ENCODE measurements at regions not wholly inside any gene's neighbourhood (a gene's known extent, or its start where the extent isn't known, plus 50 kb on each side); places are given as distances from the start of the nearest gene placed in this dataset.

- TF ChIP-seq FOXP1 (CRISPR knock-in tag; IDR thresholded peaks at IDR 0.05; ENCODE audit: borderline replicate concordance) (no peak), CTCF (IDR thresholded peaks at IDR 0.05) (no peak), USF1 (CRISPR knock-in tag; IDR thresholded peaks at IDR 0.05) (no peak), MXD4 (CRISPR knock-in tag; IDR thresholded peaks at IDR 0.05; ENCODE audit: borderline replicate concordance) (no peak), ZNF396 (CRISPR knock-in tag; IDR thresholded peaks at IDR 0.05; ENCODE audit: borderline replicate concordance) (no peak), ZNF512 (CRISPR knock-in tag; IDR thresholded peaks at IDR 0.05; ENCODE audit: borderline replicate concordance) (no peak), ATF2 (CRISPR knock-in tag; IDR thresholded peaks at IDR 0.05; ENCODE audit: borderline replicate concordance, low read depth) (no peak), JUN (CRISPR knock-in tag; IDR thresholded peaks at IDR 0.05) (no peak), MYBL2 (CRISPR knock-in tag; IDR thresholded peaks at IDR 0.05) (no peak), EMX1 (CRISPR knock-in tag; IDR thresholded peaks at IDR 0.05) (no peak)
- Mint-ChIP-seq H3K9me3 (peaks cover 3% of the 10 kb centered on the region; the same call in 1 of the 2 replicates), H3K36me3 (no peaks in the 10 kb centered on the region), H3K4me1 (peaks cover 15% of the 10 kb centered on the region), H3K4me3 (no peak overlapping the region), H3K27ac (no peak overlapping the region), H3K27me3 (ENCODE audit: low read depth) (peaks cover 2% of the 10 kb centered on the region; the same call in 1 of the 2 replicates)
- ChIA-PET CTCF (no interaction called here), POLR2A (interaction anchor here (0.5 kb wide), 1 partner anchor 125 kb away, joined by 5 read pairs; no protein-coding TSS in a partner anchor)
- DNase-seq (ENCODE audit: low spot score) = no peak
- no peak for ATAC-seq
Measured at GRCh38 chr10:76628801-76629200, 1008.8 kb downstream of the KCNMA1 start.

GRCh38 chr10:76626386-76626785 lies 1011.2 kb downstream of the KCNMA1 start:
- CTCF ChIA-PET = no interaction called here
- Mint-ChIP-seq H3K9me3 (peaks cover 17% of the 10 kb centered on the region), H3K36me3 (no peaks in the 10 kb centered on the region), H3K27ac (no peak overlapping the region), H3K4me1 (peaks cover 5% of the 10 kb centered on the region), H3K4me3 (no peak overlapping the region), H3K27me3 (ENCODE audit: low read depth) (no peaks in the 10 kb centered on the region)
- ATAC-seq (no peak), DNase-seq (ENCODE audit: low spot score) (no peak)
- POLR2A ChIA-PET = no interaction called here
- TF ChIP-seq STAT6 (CRISPR knock-in tag; conservative IDR thresholded peaks at IDR 0.05; ENCODE audit: low read depth) (no peak), NR2C2 (CRISPR knock-in tag; IDR thresholded peaks at IDR 0.05) (no peak), ZNF396 (CRISPR knock-in tag; IDR thresholded peaks at IDR 0.05; ENCODE audit: borderline replicate concordance) (no peak), E2F5 (CRISPR knock-in tag; IDR thresholded peaks at IDR 0.05) (no peak)

Data from WTC11 (cell line).